RWPE2 (cell line): ENCODE measurements at regions not wholly inside any gene's neighbourhood (a gene's known extent, or its start where the extent isn't known, plus 50 kb on each side); places are given as distances from the start of the nearest gene placed in this dataset.

Experiments used
- ATAC-seq: fragments of 200-7000 bp; cut with Tn5 transposase; 3 replicates; pipeline ENCODE4 v1.9.1; 2021; ENCODE audit warnings: low read depth
- DNase-seq: peaks from one replicate; pipeline ENCODE4 v3.0.0-alpha.2; 2020; ENCODE audit warnings: low spot score
- H3K27ac ChIP-seq: fragments of 450-650 bp; 2 replicates; pipeline ENCODE4 v1.5.1; 2017; ENCODE audit warnings: mild to moderate bottlenecking; ENCODE audit not compliant: poor library complexity, severe bottlenecking
- H3K27me3 ChIP-seq: fragments of 250-450 bp; sonication (Bioruptor Pico); 2 replicates; pipeline ENCODE4 v1.5.1; 2021; ENCODE audit warnings: mild to moderate bottlenecking, moderate library complexity; ENCODE audit not compliant: insufficient read depth, poor library complexity, severe bottlenecking
- H3K36me3 ChIP-seq: fragments of 250-450 bp; sonication (Bioruptor Pico); 2 replicates; pipeline ENCODE4 v1.5.1; 2020; ENCODE audit warnings: low read depth, mild to moderate bottlenecking, moderate library complexity
- H3K4me1 ChIP-seq: fragments of 250-450 bp; sonication (Bioruptor Pico); 2 replicates; pipeline ENCODE4 v1.5.1; 2021; ENCODE audit warnings: mild to moderate bottlenecking, moderate library complexity; ENCODE audit not compliant: insufficient read depth, poor library complexity, severe bottlenecking
- H3K4me3 ChIP-seq: fragments of 250-450 bp; sonication (Bioruptor Pico); 2 replicates; pipeline ENCODE4 v1.5.1; 2021; ENCODE audit warnings: mild to moderate bottlenecking, moderate library complexity; ENCODE audit not compliant: severe bottlenecking
- H3K9me3 ChIP-seq: fragments of 250-450 bp; sonication (Bioruptor Pico); 2 replicates; pipeline ENCODE4 v1.5.1; 2021; ENCODE audit warnings: mild to moderate bottlenecking, moderate library complexity; ENCODE audit not compliant: severe bottlenecking
- CTCF ChIP-seq: fragments of 450-650 bp; IDR thresholded peaks from one replicate; pipeline ENCODE4 v1.5.1; 2017; ENCODE audit warnings: mild to moderate bottlenecking, moderate library complexity; ENCODE audit not compliant: poor library complexity, severe bottlenecking

DNA sequence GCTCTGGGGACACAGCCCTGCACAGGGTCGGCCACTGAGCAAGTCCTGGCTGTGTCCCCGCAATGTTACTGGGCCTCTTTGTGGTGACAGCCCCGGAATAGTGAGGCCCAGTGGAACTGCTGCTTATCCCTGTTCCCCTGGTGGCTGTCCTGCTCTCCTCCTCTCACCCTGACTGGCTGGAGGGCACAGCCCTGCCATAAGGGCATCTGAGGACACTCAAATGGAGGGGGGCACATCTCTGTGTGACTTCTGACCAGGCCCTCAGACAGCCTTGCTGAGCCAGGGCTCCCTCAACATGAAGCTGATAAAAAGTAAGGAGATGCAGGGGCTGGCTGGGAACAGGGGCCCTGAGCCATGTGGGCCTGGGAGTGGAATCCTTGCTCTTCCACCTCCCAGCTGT lies 127.4 kb upstream of the ATP2B2 start:
- no peak overlapping the region for H3K27ac ChIP-seq
- H3K27me3 ChIP-seq, result no peaks in the 10 kb centered on the region
- no peaks in the 10 kb centered on the region for H3K4me1 ChIP-seq
- no peak for DNase-seq
- no peaks in the 10 kb centered on the region for H3K9me3 ChIP-seq
- TF ChIP-seq CTCF, result no peak
- ATAC-seq, result no peak
- no peaks in the 10 kb centered on the region for H3K36me3 ChIP-seq
- H3K4me3 ChIP-seq, result no peak overlapping the region

GRCh38 chr3:10635446-10636076 lies 130.2 kb upstream of the ATP2B2 start:
- no peaks in the 10 kb centered on the region for H3K4me1 ChIP-seq
- DNase-seq, result no peak

DNA sequence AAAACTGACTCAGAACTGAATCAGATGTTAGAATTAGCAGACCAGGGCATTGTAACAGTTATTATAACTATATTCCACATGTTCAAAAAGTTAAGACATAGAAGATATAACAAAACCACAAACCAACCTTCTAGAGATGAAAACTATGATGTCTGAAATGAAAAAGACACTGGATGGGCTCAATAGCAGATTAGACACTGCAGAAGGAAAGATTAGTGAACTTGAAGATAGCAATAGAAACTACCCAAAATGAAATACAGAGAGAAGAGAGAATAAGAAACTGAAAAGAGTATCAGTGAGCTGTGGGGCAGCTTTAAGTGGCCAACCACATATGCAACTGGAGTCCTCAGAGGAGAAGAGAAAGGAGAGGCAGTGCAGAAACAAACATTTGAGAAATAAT lies 132.0 kb upstream of the ATP2B2 start:
- Histone ChIP-seq H3K36me3 (no peaks in the 10 kb centered on the region), H3K27ac (no peak overlapping the region), H3K9me3 (peaks cover 5% of the 10 kb centered on the region), H3K4me1 (no peaks in the 10 kb centered on the region), H3K27me3 (no peaks in the 10 kb centered on the region), H3K4me3 (no peak overlapping the region)
- TF ChIP-seq CTCF, result no peak
- ATAC-seq (no peak), DNase-seq (no peak)

More at GRCh38 chr3:10635446-10636076, 130.2 kb upstream of the ATP2B2 start:
- TF ChIP-seq CTCF, result no peak
- H3K27ac ChIP-seq, result no peak overlapping the region
- no peaks in the 10 kb centered on the region for H3K27me3 ChIP-seq
- ATAC-seq, result no peak
- H3K4me3 ChIP-seq, result no peak overlapping the region
- H3K36me3 ChIP-seq, result no peaks in the 10 kb centered on the region
- peaks cover 5% of the 10 kb centered on the region for H3K9me3 ChIP-seq

DNA sequence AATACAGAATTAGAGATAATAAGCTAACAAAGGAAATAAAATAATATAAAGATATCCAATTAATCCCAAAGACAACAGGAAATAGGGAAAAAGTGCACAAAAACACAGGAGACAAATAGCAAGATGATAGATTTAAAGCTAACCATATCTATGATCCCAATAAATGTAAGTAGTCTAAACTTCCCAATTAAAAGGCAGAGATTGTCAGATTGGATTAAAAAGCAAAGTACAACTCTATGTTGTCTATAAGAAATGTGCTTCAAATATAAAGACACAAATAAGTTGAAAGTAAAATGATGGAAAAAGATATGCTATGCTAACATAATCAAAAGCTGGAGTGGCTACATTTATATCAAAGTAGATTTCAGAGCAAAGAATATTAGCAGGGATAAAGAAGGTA lies 133.1 kb upstream of the ATP2B2 start:
- ATAC-seq (no peak), DNase-seq (no peak)
- Histone ChIP-seq H3K9me3 (peaks cover 5% of the 10 kb centered on the region), H3K27me3 (no peaks in the 10 kb centered on the region), H3K27ac (no peak overlapping the region), H3K36me3 (no peaks in the 10 kb centered on the region), H3K4me3 (no peak overlapping the region), H3K4me1 (no peaks in the 10 kb centered on the region)
- TF ChIP-seq CTCF, result no peak

DNA sequence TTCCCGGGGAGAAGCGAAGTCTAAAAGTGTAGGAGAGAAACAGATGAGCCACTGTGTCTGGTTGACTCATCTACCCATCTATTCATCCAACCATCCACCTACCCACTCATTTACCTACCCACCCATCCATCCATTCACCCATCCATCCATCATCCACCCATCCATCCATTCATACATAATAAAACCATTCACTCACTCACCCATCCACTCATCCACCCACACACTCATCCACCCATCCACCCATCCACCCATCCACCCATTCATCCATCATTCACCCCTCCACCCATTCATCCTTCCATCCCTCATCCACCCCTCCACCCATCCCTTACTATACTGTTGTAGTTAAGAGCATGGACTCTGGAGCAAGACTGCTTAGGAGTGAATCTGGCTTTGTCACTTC lies 136.4 kb upstream of the ATP2B2 start:
- H3K27me3 ChIP-seq, result peaks cover 6% of the 10 kb centered on the region
- DNase-seq (no peak), ATAC-seq (no peak)
- H3K36me3 ChIP-seq, result no peaks in the 10 kb centered on the region
- H3K4me1 ChIP-seq, result no peaks in the 10 kb centered on the region
- H3K9me3 ChIP-seq, result peaks cover 5% of the 10 kb centered on the region
- no peak overlapping the region for H3K4me3 ChIP-seq
- no peak for TF ChIP-seq CTCF
- H3K27ac ChIP-seq, result no peak overlapping the region
